PC-9 (cell line): ENCODE measurements at regions not wholly inside any gene's neighbourhood (a gene's known extent, or its start where the extent isn't known, plus 50 kb on each side); places are given as distances from the start of the nearest gene placed in this dataset.

Experiments used
- BruUV-seq: library from RNA; stranded (reverse); fragments of 400-500 nt; replicated peaks from 2 replicates; lab custom pipeline; 2021; lab: Mats Ljungman, UMichigan
- CTCF ChIA-PET: fragments of 300-600 bp; sonication (Branson Sonifier 250); formaldehyde crosslinking; loops from one replicate; lab custom pipeline; 2022; ENCODE audit warnings: antibody characterized with exemption; lab: Charles Lee
- POLR2A ChIA-PET: fragments of 300-600 bp; sonication (Branson Sonifier 250); formaldehyde crosslinking; loops from one replicate; lab custom pipeline; 2022; ENCODE audit warnings: antibody characterized with exemption; ENCODE audit not compliant: unreplicated experiment; lab: Charles Lee
- DNase-seq, 2 experiments: peaks; one replicate each; pipeline versions ENCODE4 v3.0.0 to v3.0.0-alpha.2; 2015 to 2022; ENCODE audit warnings: mixed read lengths in 1 of 2
- H2AFZ ChIP-seq: fragments of 200-600 bp; sonication (generic); 2 replicates; pipeline ENCODE4 v1.8.1; 2017; ENCODE audit warnings: antibody characterized with exemption
- H3F3A ChIP-seq: fragments of 200-600 bp; sonication (generic); 2 replicates; pipeline ENCODE4 v1.8.1; 2017; ENCODE audit warnings: antibody characterized with exemption, mild to moderate bottlenecking, low read depth; ENCODE audit not compliant: insufficient read depth
- H3K27ac ChIP-seq: fragments of 200-600 bp; sonication (generic); 2 replicates; pipeline ENCODE4 v1.6.1; 2016; ENCODE audit warnings: mixed run types
- H3K27me3 ChIP-seq: fragments of 200-600 bp; sonication (generic); 2 replicates; pipeline ENCODE4 v1.6.1; 2016; ENCODE audit warnings: low read depth, mixed run types; ENCODE audit not compliant: insufficient read depth
- H3K36me3 ChIP-seq: fragments of 200-600 bp; sonication (generic); 2 replicates; pipeline ENCODE4 v1.6.1; 2016; ENCODE audit warnings: low read depth, mixed run types
- H3K4me1 ChIP-seq: fragments of 200-600 bp; sonication (generic); replicated peaks from 2 replicates; pipeline ENCODE4 v1.6.1; 2016; ENCODE audit warnings: mixed run types; ENCODE audit not compliant: insufficient read depth
- H3K4me2 ChIP-seq: fragments of 200-600 bp; sonication (generic); 2 replicates; pipeline ENCODE4 v1.6.1; 2017; ENCODE audit warnings: mixed run types
- H3K4me3 ChIP-seq: fragments of 200-600 bp; sonication (generic); 2 replicates; pipeline ENCODE4 v1.6.1; 2016; ENCODE audit warnings: mixed run types
- H3K79me2 ChIP-seq: fragments of 200-600 bp; sonication (generic); 2 replicates; pipeline ENCODE4 v1.6.1; 2017; ENCODE audit warnings: low read depth, mixed run types
- H3K9me2 ChIP-seq: fragments of 200-600 bp; sonication (generic); 2 replicates; pipeline ENCODE4 v1.8.1; 2017; ENCODE audit warnings: mild to moderate bottlenecking; ENCODE audit not compliant: insufficient read depth
- H3K9me3 ChIP-seq: fragments of 200-600 bp; sonication (generic); 2 replicates; pipeline ENCODE4 v1.8.1; 2016; ENCODE audit warnings: low read depth; ENCODE audit not compliant: insufficient read depth
- H4K20me1 ChIP-seq: fragments of 200-600 bp; sonication (generic); 2 replicates; pipeline ENCODE4 v1.8.1; 2017; ENCODE audit not compliant: insufficient read depth
- EZH2 ChIP-seq: fragments of 200-600 bp; sonication (generic); IDR thresholded peaks from 2 replicates; pipeline ENCODE4 v1.8.0; 2017; ENCODE audit warnings: antibody characterized with exemption, low read depth
- intact Hi-C: fragments of 100-400 bp; cut with micrococcal nuclease; formaldehyde crosslinking; loops from one replicate; pipeline ENCODE4 v1.10.0; 2022; ENCODE audit not compliant: unreplicated experiment
- TF ChIP-seq, protein P1 (sequence below): fragments of 200-600 bp; sonication (generic); conservative IDR thresholded peaks from 2 replicates; pipeline ENCODE4 v1.6.1; 2017; ENCODE audit warnings: mixed run types, antibody characterized with exemption, mild to moderate bottlenecking, moderate library complexity

DNA sequence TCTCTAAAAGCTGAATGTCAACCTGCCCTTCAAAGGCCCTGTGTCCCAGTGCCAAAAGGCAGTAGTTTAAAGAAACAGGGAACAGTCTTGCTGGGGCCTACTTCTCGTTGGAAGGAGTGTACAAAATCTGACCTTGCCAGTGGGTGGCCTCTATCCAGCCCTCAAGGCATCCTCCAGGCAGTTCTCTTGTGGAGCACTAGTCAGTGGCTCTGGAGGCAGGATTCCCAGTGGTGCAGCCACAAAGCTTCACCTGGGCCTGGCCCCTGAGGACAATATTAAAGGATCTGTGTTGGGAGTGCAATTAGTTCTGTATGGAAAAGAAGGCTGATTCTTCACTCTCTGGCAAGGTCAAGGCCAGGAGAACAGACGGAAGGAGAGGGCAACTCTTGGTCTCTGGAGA is 237.8 kb upstream of the ADAMTS9 start:
- H3F3A ChIP-seq: no peaks in the 10 kb centered on the region
- no peaks in the 10 kb centered on the region for H4K20me1 ChIP-seq
- H3K4me1 ChIP-seq: no peaks in the 10 kb centered on the region
- DNase-seq: no peak
- H3K79me2 ChIP-seq: no peaks in the 10 kb centered on the region
- ChIA-PET CTCF (no interaction called here), POLR2A (no interaction called here)
- no peak overlapping the region for H3K4me3 ChIP-seq
- H3K27me3 ChIP-seq: no peaks in the 10 kb centered on the region
- no peaks in the 10 kb centered on the region for H3K9me2 ChIP-seq
- no peak overlapping the region for H3K4me2 ChIP-seq
- intact Hi-C loops: no loop called here
- no TSS peak for BruUV-seq
- no peaks in the 10 kb centered on the region for H3K9me3 ChIP-seq
- H3K36me3 ChIP-seq: no peaks in the 10 kb centered on the region
- H3K27ac ChIP-seq: no peak overlapping the region
- H2AFZ ChIP-seq: no peak overlapping the region
- no peak for TF ChIP-seq EZH2
- TF ChIP-seq, protein P1, sequence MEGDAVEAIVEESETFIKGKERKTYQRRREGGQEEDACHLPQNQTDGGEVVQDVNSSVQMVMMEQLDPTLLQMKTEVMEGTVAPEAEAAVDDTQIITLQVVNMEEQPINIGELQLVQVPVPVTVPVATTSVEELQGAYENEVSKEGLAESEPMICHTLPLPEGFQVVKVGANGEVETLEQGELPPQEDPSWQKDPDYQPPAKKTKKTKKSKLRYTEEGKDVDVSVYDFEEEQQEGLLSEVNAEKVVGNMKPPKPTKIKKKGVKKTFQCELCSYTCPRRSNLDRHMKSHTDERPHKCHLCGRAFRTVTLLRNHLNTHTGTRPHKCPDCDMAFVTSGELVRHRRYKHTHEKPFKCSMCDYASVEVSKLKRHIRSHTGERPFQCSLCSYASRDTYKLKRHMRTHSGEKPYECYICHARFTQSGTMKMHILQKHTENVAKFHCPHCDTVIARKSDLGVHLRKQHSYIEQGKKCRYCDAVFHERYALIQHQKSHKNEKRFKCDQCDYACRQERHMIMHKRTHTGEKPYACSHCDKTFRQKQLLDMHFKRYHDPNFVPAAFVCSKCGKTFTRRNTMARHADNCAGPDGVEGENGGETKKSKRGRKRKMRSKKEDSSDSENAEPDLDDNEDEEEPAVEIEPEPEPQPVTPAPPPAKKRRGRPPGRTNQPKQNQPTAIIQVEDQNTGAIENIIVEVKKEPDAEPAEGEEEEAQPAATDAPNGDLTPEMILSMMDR: no peak

DNA sequence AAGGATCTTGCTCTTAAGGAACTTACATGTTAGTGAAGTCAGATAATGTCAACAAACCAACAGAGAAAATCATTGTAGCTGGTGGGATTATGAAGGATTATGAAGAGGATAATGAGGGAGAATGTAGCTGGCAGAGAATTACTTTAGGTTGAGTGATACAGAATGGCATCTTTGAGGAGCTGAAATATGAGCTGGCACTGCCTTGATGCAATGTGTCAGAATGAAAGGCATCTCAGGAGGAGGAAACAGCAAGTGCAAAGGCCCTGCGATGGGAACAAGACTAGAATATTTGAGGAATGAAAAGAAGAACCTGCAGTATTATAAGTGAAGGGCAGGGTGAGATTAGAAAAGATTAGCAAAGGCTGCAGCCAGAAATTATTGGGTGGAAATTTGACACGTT is 237.2 kb upstream of the ADAMTS9 start:
- DNase-seq: no peak
- TF ChIP-seq, protein P1: no peak
- no peak for TF ChIP-seq EZH2
- no peaks in the 10 kb centered on the region for H3K36me3 ChIP-seq
- no peaks in the 10 kb centered on the region for H4K20me1 ChIP-seq
- ChIA-PET CTCF (no interaction called here), POLR2A (no interaction called here)
- BruUV-seq: no TSS peak
- H3K4me3 ChIP-seq: no peak overlapping the region
- H3F3A ChIP-seq: no peaks in the 10 kb centered on the region
- H3K27ac ChIP-seq: no peak overlapping the region
- H3K9me2 ChIP-seq: no peaks in the 10 kb centered on the region
- no peak overlapping the region for H2AFZ ChIP-seq
- no peaks in the 10 kb centered on the region for H3K79me2 ChIP-seq
- intact Hi-C loops: no loop called here
- H3K9me3 ChIP-seq: no peaks in the 10 kb centered on the region
- H3K27me3 ChIP-seq: no peaks in the 10 kb centered on the region
- H3K4me2 ChIP-seq: no peak overlapping the region
- no peaks in the 10 kb centered on the region for H3K4me1 ChIP-seq

DNA sequence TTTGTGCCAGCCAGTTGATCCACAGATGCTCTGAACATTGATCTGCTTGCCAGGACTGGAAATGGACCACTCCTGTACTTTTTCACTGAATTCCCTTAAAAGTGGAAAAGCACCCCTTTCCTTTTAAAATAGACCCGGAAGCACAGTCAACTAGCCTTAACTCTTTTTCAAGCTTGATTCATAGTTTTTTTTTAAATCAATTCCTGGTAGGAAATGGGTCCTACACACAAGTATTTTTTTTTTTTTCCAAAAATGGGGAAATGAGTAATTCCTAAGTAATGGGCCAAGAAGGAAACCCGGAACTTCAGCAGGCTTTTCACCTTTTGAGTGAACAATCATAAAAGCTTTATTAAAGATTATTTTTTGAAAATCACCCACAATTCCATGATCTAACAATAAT is 234.4 kb upstream of the ADAMTS9 start:
- no peak overlapping the region for H3K27ac ChIP-seq
- no peak overlapping the region for H3K4me2 ChIP-seq
- H2AFZ ChIP-seq: no peak overlapping the region
- DNase-seq: no peak
- H3K4me1 ChIP-seq: no peaks in the 10 kb centered on the region
- no peak for TF ChIP-seq EZH2
- TF ChIP-seq, protein P1: no peak
- no peaks in the 10 kb centered on the region for H3F3A ChIP-seq
- ChIA-PET CTCF (no interaction called here), POLR2A (no interaction called here)
- H4K20me1 ChIP-seq: no peaks in the 10 kb centered on the region
- no peaks in the 10 kb centered on the region for H3K36me3 ChIP-seq
- no TSS peak for BruUV-seq
- no peaks in the 10 kb centered on the region for H3K9me3 ChIP-seq
- no peaks in the 10 kb centered on the region for H3K27me3 ChIP-seq
- intact Hi-C loops: no loop called here
- no peaks in the 10 kb centered on the region for H3K9me2 ChIP-seq
- no peak overlapping the region for H3K4me3 ChIP-seq
- no peaks in the 10 kb centered on the region for H3K79me2 ChIP-seq
